ENCODE measurements at regions not wholly inside any gene's neighbourhood (a gene's known extent, or its start where the extent isn't known, plus 50 kb on each side); places are given as distances from the start of the nearest gene placed in this dataset.
"Not testable (repeated sequence)": the region's sequence is repeated elsewhere in the genome, so short reads cannot be mapped to it uniquely, and the experiment has no call there.

- no peaks in the 10 kb centered on the region for H3K4me1 ChIP-seq (ENCODE audit: low read depth, poor library complexity, severe bottlenecking)
- H4K20me1 ChIP-seq (ENCODE audit: insufficient read depth), result no peaks in the 10 kb centered on the region
- no peak overlapping the region for H2AFZ ChIP-seq (ENCODE audit: low read depth)
- no peak overlapping the region for H3K27ac ChIP-seq
- H3K36me3 ChIP-seq (ENCODE audit: insufficient read depth), result no peaks in the 10 kb centered on the region
- TF ChIP-seq, protein P1, sequence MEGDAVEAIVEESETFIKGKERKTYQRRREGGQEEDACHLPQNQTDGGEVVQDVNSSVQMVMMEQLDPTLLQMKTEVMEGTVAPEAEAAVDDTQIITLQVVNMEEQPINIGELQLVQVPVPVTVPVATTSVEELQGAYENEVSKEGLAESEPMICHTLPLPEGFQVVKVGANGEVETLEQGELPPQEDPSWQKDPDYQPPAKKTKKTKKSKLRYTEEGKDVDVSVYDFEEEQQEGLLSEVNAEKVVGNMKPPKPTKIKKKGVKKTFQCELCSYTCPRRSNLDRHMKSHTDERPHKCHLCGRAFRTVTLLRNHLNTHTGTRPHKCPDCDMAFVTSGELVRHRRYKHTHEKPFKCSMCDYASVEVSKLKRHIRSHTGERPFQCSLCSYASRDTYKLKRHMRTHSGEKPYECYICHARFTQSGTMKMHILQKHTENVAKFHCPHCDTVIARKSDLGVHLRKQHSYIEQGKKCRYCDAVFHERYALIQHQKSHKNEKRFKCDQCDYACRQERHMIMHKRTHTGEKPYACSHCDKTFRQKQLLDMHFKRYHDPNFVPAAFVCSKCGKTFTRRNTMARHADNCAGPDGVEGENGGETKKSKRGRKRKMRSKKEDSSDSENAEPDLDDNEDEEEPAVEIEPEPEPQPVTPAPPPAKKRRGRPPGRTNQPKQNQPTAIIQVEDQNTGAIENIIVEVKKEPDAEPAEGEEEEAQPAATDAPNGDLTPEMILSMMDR (conservative IDR thresholded peaks at IDR 0.05; ENCODE audit: low read depth, low read length), result no peak
- H3K9ac ChIP-seq, result no peak overlapping the region
- H3K4me2 ChIP-seq, result no peak overlapping the region
- H3K4me3 ChIP-seq (IDR thresholded peaks at IDR 0.05; ENCODE audit: insufficient read depth, low read depth, low read length), result no peak overlapping the region
- no peaks in the 10 kb centered on the region for H3K79me2 ChIP-seq (ENCODE audit: insufficient read depth, low read depth)
- no peaks in the 10 kb centered on the region for H3K27me3 ChIP-seq (ENCODE audit: insufficient read depth, low read depth)
These were observed 214.7 kb downstream of the SLITRK1 start for GRCh38 chr13:83667606-83668005.

DNA sequence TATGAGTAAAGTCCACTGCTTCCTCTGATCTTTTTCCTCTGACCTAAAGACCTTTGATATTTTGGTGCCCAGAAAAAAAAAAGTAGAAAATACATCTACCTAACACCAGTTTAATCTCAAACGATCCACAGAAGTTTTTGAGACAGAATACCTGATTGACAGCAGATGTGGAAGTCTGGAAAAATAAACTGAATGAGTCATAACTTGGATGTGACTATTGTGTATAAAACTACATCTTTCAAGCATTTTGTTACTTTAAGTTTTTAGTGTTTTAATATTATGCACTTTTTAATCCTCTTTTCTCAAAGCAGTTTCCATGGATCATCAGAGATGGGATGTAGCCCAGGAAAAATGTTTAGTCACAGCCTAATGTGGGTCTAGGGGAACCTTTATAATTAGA, 216.1 kb downstream of the SLITRK1 start:
- H3K9ac ChIP-seq, result no peak overlapping the region
- H3K4me1 ChIP-seq (ENCODE audit: low read depth, poor library complexity, severe bottlenecking), result no peaks in the 10 kb centered on the region
- no peaks in the 10 kb centered on the region for H4K20me1 ChIP-seq (ENCODE audit: insufficient read depth)
- no peak overlapping the region for H3K4me2 ChIP-seq
- TF ChIP-seq, protein P1 (conservative IDR thresholded peaks at IDR 0.05; ENCODE audit: low read depth, low read length), result no peak
- no peaks in the 10 kb centered on the region for H3K27me3 ChIP-seq (ENCODE audit: insufficient read depth, low read depth)
- no peaks in the 10 kb centered on the region for H3K79me2 ChIP-seq (ENCODE audit: insufficient read depth, low read depth)
- H2AFZ ChIP-seq (ENCODE audit: low read depth), result no peak overlapping the region
- no peak overlapping the region for H3K27ac ChIP-seq
- no peaks in the 10 kb centered on the region for H3K36me3 ChIP-seq (ENCODE audit: insufficient read depth)
- no peak overlapping the region for H3K4me3 ChIP-seq (IDR thresholded peaks at IDR 0.05; ENCODE audit: insufficient read depth, low read depth, low read length)

DNA sequence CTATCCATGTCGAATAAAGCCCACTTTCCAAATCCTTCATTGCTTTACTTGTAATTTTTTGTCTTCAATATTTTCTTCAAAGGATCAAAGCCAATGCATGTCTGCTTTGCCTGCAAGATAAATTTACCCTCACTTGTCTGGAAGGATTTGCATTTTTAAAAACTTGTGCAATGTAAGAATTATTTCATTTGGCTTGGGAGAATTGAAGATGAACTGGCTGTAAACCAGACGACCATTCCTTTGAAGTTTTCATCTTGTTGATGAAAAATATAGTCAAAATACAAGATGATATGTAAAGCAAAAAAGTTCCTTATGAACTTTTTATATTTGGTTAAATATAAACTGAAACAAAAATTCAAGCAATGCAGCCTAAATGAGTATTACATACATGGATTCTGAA, 225.0 kb downstream of the SLITRK1 start:
- TF ChIP-seq, protein P1 (conservative IDR thresholded peaks at IDR 0.05; ENCODE audit: low read depth, low read length), result no peak
- Histone ChIP-seq H3K4me2 (no peak overlapping the region), H3K27ac (no peak overlapping the region), H4K20me1 (ENCODE audit: insufficient read depth) (no peaks in the 10 kb centered on the region), H3K9ac (no peak overlapping the region), H3K79me2 (ENCODE audit: insufficient read depth, low read depth) (no peaks in the 10 kb centered on the region), H3K4me1 (ENCODE audit: low read depth, poor library complexity, severe bottlenecking) (no peaks in the 10 kb centered on the region), H2AFZ (ENCODE audit: low read depth) (no peak overlapping the region), H3K27me3 (ENCODE audit: insufficient read depth, low read depth) (no peaks in the 10 kb centered on the region), H3K4me3 (IDR thresholded peaks at IDR 0.05; ENCODE audit: insufficient read depth, low read depth, low read length) (no peak overlapping the region), H3K36me3 (ENCODE audit: insufficient read depth) (no peaks in the 10 kb centered on the region)

- not testable (repeated sequence) for H3K4me1 ChIP-seq (ENCODE audit: low read depth, poor library complexity, severe bottlenecking); H3K27ac ChIP-seq; H3K36me3 ChIP-seq (ENCODE audit: insufficient read depth); H3K79me2 ChIP-seq (ENCODE audit: insufficient read depth, low read depth); H3K4me3 ChIP-seq (IDR thresholded peaks at IDR 0.05; ENCODE audit: insufficient read depth, low read depth, low read length); H3K27me3 ChIP-seq (ENCODE audit: insufficient read depth, low read depth); H2AFZ ChIP-seq (ENCODE audit: low read depth); H3K4me2 ChIP-seq; H4K20me1 ChIP-seq (ENCODE audit: insufficient read depth); H3K9ac ChIP-seq
These were observed 239.7 kb downstream of the SLITRK1 start for GRCh38 chr13:83642617-83643016.

- Histone ChIP-seq H2AFZ (ENCODE audit: low read depth) (no peak overlapping the region), H4K20me1 (ENCODE audit: insufficient read depth) (no peaks in the 10 kb centered on the region), H3K36me3 (ENCODE audit: insufficient read depth) (no peaks in the 10 kb centered on the region), H3K27ac (no peak overlapping the region), H3K79me2 (ENCODE audit: insufficient read depth, low read depth) (no peaks in the 10 kb centered on the region), H3K4me3 (IDR thresholded peaks at IDR 0.05; ENCODE audit: insufficient read depth, low read depth, low read length) (no peak overlapping the region), H3K4me1 (ENCODE audit: low read depth, poor library complexity, severe bottlenecking) (no peaks in the 10 kb centered on the region), H3K4me2 (no peak overlapping the region), H3K9ac (no peak overlapping the region), H3K27me3 (ENCODE audit: insufficient read depth, low read depth) (no peaks in the 10 kb centered on the region)
- TF ChIP-seq, protein P1 (conservative IDR thresholded peaks at IDR 0.05; ENCODE audit: low read depth, low read length), result no peak
These were observed 247.7 kb downstream of the SLITRK1 start for GRCh38 chr13:83634601-83635000.

All from KMS-11 (cell line).